T-helper 2 cell treated with Interferon-gamma antibody and Interleukin-4, amounts not matched to agents 5 μg/mL and 100 μg/mL, for 36 hours (primary cell): ENCODE measurements at regions not wholly inside any gene's neighbourhood (a gene's known extent, or its start where the extent isn't known, plus 50 kb on each side); places are given as distances from the start of the nearest gene placed in this dataset.
A peak's percentile ranks its signal among the peaks of the same experiment; 100 is the strongest.
"Not testable (repeated sequence)": the region's sequence is repeated elsewhere in the genome, so short reads cannot be mapped to it uniquely, and the experiment has no call there.

Experiments used
- DNase-seq: peaks from one replicate; pipeline ENCODE4 v3.0.0; 2021; ENCODE audit warnings: low spot score
- H3K27ac Mint-ChIP-seq: one replicate; pipeline ENCODE4 v1.8.0; 2021; ENCODE audit warnings: mild to moderate bottlenecking, mixed read lengths
- H3K27me3 Mint-ChIP-seq: one replicate; pipeline ENCODE4 v1.8.0; 2021; ENCODE audit warnings: low read depth, mixed read lengths
- H3K36me3 Mint-ChIP-seq: one replicate; pipeline ENCODE4 v1.8.0; 2021; ENCODE audit warnings: low read depth, mixed read lengths
- H3K4me1 Mint-ChIP-seq: one replicate; pipeline ENCODE4 v1.8.0; 2021; ENCODE audit warnings: low read depth, mixed read lengths
- H3K4me3 Mint-ChIP-seq: one replicate; pipeline ENCODE4 v1.8.0; 2022; ENCODE audit warnings: mild to moderate bottlenecking, moderate library complexity, mixed read lengths
- H3K9me3 Mint-ChIP-seq: one replicate; pipeline ENCODE4 v1.8.0; 2021; ENCODE audit warnings: mixed read lengths

- Mint-ChIP-seq H3K4me3 (no peak overlapping the region), H3K4me1 (no peaks in the 10 kb centered on the region), H3K9me3 (peaks cover 16% of the 10 kb centered on the region), H3K27me3 (no peaks in the 10 kb centered on the region), H3K27ac (no peak overlapping the region), H3K36me3 (no peaks in the 10 kb centered on the region)
- DNase-seq: no peak
Measured at GRCh38 chr13:89003656-89004055, 1332.5 kb downstream of the SLITRK5 start.

DNA sequence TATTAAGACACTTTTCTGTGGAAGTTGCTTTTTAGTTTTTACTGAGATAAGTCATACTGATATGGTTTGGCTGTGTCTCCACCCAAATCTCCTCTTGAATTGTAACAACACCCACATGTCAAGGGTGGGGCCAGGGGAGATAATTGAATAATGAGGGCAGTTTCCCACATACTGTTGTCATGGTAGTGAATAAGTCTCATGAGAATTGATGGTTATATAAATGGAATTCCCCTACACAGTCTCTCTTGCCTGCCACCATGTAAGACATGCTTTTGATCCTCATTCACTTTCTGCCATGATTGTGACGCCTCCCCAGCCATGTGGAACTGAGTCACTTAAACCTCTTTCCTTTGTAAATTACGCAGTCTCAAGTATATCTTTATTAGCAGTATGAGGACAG, 1340.4 kb downstream of the SLITRK5 start:
- H3K36me3 Mint-ChIP-seq: no peaks in the 10 kb centered on the region
- DNase-seq: no peak
- H3K9me3 Mint-ChIP-seq: peaks cover 19% of the 10 kb centered on the region
- no peak overlapping the region for H3K4me3 Mint-ChIP-seq
- H3K27me3 Mint-ChIP-seq: no peaks in the 10 kb centered on the region
- no peak overlapping the region for H3K27ac Mint-ChIP-seq
- H3K4me1 Mint-ChIP-seq: no peaks in the 10 kb centered on the region

- H3K4me1 Mint-ChIP-seq: no peaks in the 10 kb centered on the region
- H3K4me3 Mint-ChIP-seq: no peak overlapping the region
- no peak overlapping the region for H3K27ac Mint-ChIP-seq
Measured at GRCh38 chr13:89027694-89028306, 1356.6 kb downstream of the SLITRK5 start.

DNA sequence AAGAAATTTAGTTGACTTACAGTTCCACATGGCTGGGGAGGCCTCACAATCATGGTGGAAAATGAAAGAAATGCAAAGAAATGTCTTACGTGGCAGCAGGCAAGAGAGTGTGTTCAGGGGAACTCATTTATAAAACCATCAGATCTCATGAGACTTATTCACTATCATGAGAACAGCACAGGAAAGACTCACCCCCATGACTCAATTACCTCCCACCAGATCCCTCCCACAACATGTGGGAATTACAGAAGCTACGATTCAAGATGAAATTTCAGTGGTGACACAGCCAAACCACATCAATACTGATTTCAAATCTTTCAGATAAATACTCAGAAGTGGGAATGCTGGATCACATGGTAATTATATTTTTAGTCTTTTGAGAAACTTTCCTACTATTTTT, 1357.9 kb downstream of the SLITRK5 start:
- no peaks in the 10 kb centered on the region for H3K27me3 Mint-ChIP-seq
- H3K36me3 Mint-ChIP-seq: no peaks in the 10 kb centered on the region
- no peak overlapping the region for H3K27ac Mint-ChIP-seq
- no peak overlapping the region for H3K4me3 Mint-ChIP-seq
- H3K9me3 Mint-ChIP-seq: peaks cover 36% of the 10 kb centered on the region
- H3K4me1 Mint-ChIP-seq: no peaks in the 10 kb centered on the region
- DNase-seq: peak; percentile 9

More at GRCh38 chr13:89027694-89028306, 1356.6 kb downstream of the SLITRK5 start:
- no peaks in the 10 kb centered on the region for H3K27me3 Mint-ChIP-seq
- DNase-seq: no peak
- H3K9me3 Mint-ChIP-seq: peaks cover 30% of the 10 kb centered on the region
- no peaks in the 10 kb centered on the region for H3K36me3 Mint-ChIP-seq

- H3K4me3 Mint-ChIP-seq: no peak overlapping the region
- peaks cover 20% of the 10 kb centered on the region for H3K9me3 Mint-ChIP-seq
- no peaks in the 10 kb centered on the region for H3K27me3 Mint-ChIP-seq
- no peak for DNase-seq
- no peaks in the 10 kb centered on the region for H3K36me3 Mint-ChIP-seq
- H3K4me1 Mint-ChIP-seq: no peaks in the 10 kb centered on the region
- H3K27ac Mint-ChIP-seq: no peak overlapping the region
Measured at GRCh38 chr13:89034015-89034414, 1362.8 kb downstream of the SLITRK5 start.

- no peaks in the 10 kb centered on the region for H3K36me3 Mint-ChIP-seq
- H3K27ac Mint-ChIP-seq: no peak overlapping the region
- DNase-seq: no peak
- H3K27me3 Mint-ChIP-seq: no peaks in the 10 kb centered on the region
- H3K4me1 Mint-ChIP-seq: no peaks in the 10 kb centered on the region
- no peak overlapping the region for H3K4me3 Mint-ChIP-seq
- peaks cover 21% of the 10 kb centered on the region for H3K9me3 Mint-ChIP-seq
Measured at GRCh38 chr13:89052699-89053098, 1381.5 kb downstream of the SLITRK5 start.

DNA sequence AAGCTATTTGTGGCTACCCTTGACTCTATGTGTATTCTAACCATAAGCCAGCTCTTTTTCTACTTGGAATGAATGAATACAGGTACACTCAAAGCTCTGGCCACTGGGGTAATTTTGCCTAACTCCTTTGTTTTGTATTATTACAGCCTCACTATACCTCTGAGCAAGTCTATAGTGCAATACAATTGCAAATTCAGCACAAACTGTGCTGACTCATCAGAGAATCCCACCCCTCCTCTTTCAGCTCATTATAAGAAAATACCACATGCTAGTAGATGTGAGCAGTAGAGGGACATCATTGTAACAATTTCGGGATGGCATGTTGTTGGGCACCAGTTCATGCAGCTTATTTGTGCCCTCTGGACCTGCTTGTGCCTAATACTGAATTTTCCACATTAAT, 1382.2 kb downstream of the SLITRK5 start:
- Mint-ChIP-seq H3K9me3 (peaks cover 21% of the 10 kb centered on the region), H3K4me3 (no peak overlapping the region), H3K4me1 (no peaks in the 10 kb centered on the region), H3K36me3 (no peaks in the 10 kb centered on the region), H3K27me3 (no peaks in the 10 kb centered on the region), H3K27ac (no peak overlapping the region)
- DNase-seq: no peak

DNA sequence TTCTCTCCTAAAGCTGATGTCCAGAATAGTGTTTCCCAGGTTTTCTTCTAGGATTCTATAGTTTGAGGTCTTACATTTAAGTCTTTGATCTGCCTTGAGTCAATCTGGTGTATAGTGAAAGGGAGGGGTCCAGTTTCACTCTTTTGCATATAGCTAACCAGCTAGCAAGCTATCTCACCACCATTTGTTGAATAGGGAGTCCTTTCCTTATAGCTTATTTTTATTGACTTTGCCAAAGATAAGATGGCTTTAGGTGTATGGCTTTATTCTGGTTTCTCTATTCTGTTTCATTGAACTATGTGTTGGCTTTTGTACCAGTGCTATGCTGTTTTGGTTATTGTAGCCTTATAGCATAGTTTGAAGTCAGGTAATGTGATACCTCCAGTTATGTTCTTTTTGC, 1386.1 kb downstream of the SLITRK5 start:
- Mint-ChIP-seq H3K27ac (no peak overlapping the region), H3K27me3 (no peaks in the 10 kb centered on the region), H3K36me3 (no peaks in the 10 kb centered on the region), H3K9me3 (peaks cover 25% of the 10 kb centered on the region), H3K4me3 (no peak overlapping the region), H3K4me1 (no peaks in the 10 kb centered on the region)
- no peak for DNase-seq

- DNase-seq: no peak
- Mint-ChIP-seq H3K36me3 (no peaks in the 10 kb centered on the region), H3K4me3 (no peak overlapping the region), H3K9me3 (peaks cover 25% of the 10 kb centered on the region), H3K27ac (no peak overlapping the region), H3K27me3 (no peaks in the 10 kb centered on the region), H3K4me1 (no peaks in the 10 kb centered on the region)
Measured at GRCh38 chr13:89057862-89058261, 1386.7 kb downstream of the SLITRK5 start.

- Mint-ChIP-seq H3K36me3 (no peaks in the 10 kb centered on the region), H3K4me1 (no peaks in the 10 kb centered on the region), H3K9me3 (peaks cover 14% of the 10 kb centered on the region), H3K27ac (no peak overlapping the region), H3K27me3 (no peaks in the 10 kb centered on the region), H3K4me3 (no peak overlapping the region)
- no peak for DNase-seq
Measured at GRCh38 chr13:89061821-89062220, 1390.7 kb downstream of the SLITRK5 start.

DNA sequence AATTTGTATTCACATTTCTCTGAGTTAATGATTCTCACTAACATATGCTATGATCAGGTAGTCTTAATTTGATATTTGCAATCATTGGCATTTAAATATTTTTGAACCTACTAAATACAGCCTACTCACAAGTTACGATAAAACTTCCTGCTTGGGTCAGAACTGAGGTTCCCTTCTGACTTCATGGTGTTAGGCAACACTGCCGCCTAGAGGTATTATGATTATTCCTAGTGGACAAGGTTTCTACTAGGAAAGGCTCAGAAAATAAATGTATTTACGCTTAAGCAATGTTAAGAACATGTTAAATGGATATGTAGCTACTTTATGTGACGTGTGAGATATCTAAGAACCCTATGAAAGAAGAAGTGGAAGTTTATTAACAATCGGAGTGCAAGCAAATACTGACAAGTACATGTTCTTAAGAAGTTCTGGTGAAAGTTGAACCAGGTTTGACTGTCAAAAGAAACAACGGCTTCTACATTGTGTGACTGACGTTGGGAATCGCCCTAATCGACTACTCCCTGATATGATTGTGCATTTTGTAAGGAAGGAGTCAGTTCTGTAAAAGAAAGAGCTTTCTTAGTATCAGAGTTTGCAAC, 1395.8 kb downstream of the SLITRK5 start:
- Mint-ChIP-seq H3K4me3 (no peak overlapping the region), H3K27ac (no peak overlapping the region), H3K36me3 (no peaks in the 10 kb centered on the region), H3K27me3 (no peaks in the 10 kb centered on the region), H3K9me3 (no peaks in the 10 kb centered on the region), H3K4me1 (no peaks in the 10 kb centered on the region)
- no peak for DNase-seq

DNA sequence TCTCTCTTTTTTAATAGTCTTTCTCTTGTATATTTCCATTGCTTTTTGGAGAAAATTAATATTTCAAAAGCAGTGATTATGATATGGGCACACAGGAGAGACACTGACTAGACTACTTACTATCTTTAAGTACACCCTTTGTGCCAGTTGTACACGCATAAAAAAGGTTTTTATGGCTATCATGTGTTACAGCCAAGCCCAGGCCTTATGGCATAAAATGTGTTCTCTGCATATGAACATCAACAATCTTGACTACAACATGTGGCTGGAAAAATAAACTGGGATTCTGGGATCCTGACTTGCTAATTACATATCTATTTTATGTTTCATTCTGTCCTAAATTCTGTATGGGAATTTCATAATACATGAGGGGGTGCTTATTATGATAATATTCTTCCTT, 1401.8 kb downstream of the SLITRK5 start:
- Mint-ChIP-seq H3K9me3 (peaks cover 5% of the 10 kb centered on the region), H3K36me3 (no peaks in the 10 kb centered on the region), H3K27ac (no peak overlapping the region), H3K27me3 (no peaks in the 10 kb centered on the region), H3K4me1 (no peaks in the 10 kb centered on the region), H3K4me3 (no peak overlapping the region)
- DNase-seq: no peak

DNA sequence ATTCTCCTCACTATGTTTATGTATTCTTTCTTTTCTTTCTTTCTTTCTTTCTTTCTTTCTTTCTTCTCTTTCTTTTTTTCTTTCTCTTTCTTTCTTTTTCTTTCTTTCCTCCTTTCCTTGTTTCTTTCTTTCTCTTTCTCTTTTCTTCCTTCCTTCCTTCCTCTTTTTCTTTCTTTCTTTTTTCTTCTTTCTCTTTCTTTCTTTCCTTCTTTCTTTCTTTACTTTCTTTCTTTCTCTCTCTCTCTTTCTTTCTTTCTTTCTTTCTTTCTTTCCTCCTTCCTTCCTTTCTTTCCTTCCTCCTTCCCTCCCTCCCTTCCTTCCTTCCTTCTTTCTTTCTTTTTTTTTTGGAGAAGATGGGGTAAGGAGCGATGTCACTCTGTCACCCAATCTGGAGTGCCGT, 1405.5 kb downstream of the SLITRK5 start:
- no peaks in the 10 kb centered on the region for H3K27me3 Mint-ChIP-seq

GRCh38 chr13:89082623-89083022, 1411.5 kb downstream of the SLITRK5 start:
- no peaks in the 10 kb centered on the region for H3K27me3 Mint-ChIP-seq
- H3K4me3 Mint-ChIP-seq: no peak overlapping the region
- H3K27ac Mint-ChIP-seq: no peak overlapping the region
- no peaks in the 10 kb centered on the region for H3K4me1 Mint-ChIP-seq
- H3K9me3 Mint-ChIP-seq: peaks cover 20% of the 10 kb centered on the region
- H3K36me3 Mint-ChIP-seq: no peaks in the 10 kb centered on the region
- DNase-seq: no peak

More for the DNA sequence above, 1405.5 kb downstream of the SLITRK5 start:
- Mint-ChIP-seq H3K9me3 (peaks cover 5% of the 10 kb centered on the region), H3K4me1 (no peaks in the 10 kb centered on the region), H3K4me3 (no peak overlapping the region), H3K36me3 (no peaks in the 10 kb centered on the region), H3K27ac (no peak overlapping the region)
- no peak for DNase-seq

DNA sequence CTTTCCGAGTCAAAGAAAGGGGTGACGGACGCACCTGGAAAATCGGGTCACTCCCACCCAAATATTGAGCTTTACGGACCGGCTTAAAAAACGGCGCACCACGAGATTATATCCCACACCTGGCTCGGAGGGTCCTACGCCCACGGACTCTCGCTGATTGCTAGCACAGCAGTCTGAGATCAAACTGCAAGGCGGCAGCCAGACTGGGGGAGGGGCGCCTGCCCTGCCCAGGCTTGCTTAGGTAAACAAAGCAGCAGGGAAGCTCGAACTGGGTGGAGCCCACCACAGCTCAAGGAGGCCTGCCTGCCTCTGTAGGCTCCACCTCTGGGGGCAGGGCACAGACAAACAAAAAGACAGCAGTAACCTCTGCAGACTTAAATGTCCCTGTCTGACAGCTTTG, 1416.9 kb downstream of the SLITRK5 start:
- not testable (repeated sequence) for H3K4me1 Mint-ChIP-seq, H3K27me3 Mint-ChIP-seq, H3K36me3 Mint-ChIP-seq, H3K4me3 Mint-ChIP-seq, DNase-seq, H3K27ac Mint-ChIP-seq
- peaks cover 17% of the 10 kb centered on the region for H3K9me3 Mint-ChIP-seq
